HG03039 (cell line): ENCODE measurements at regions not wholly inside any gene's neighbourhood (a gene's known extent, or its start where the extent isn't known, plus 50 kb on each side); places are given as distances from the start of the nearest gene placed in this dataset.
"Not testable (repeated sequence)": the region's sequence is repeated elsewhere in the genome, so short reads cannot be mapped to it uniquely, and the experiment has no call there.

ENCODE experiments used
- ATAC-seq: cut with Tn5 transposase; IDR thresholded peaks from one replicate; pipeline ENCODE4 v1.9.1; 2021; ENCODE audit warnings: mild to moderate bottlenecking, moderate library complexity; ENCODE audit not compliant: unreplicated experiment

- no peak for ATAC-seq
Measured at GRCh38 chr4:152073351-152074087, 312.7 kb upstream of the GATB start.

DNA sequence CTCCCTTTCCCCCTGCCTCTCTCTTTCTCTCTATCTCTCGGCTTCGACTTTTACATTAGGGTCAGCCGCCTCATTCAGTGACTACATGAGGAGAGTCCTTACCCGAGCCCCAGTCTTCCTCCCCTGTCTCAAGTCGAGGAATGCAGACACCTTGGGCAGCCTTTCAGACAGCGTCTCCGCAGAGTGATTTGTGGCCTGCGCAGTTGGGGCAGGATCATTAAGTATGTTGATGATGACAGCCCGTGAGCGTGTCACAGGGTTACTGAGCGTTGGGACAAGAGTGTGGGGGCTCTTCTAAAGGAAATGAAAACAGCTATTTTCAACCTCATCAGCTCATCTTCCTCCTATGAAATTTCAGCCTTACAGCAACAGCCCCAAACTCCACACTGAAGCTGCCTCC, 312.1 kb upstream of the GATB start:
- ATAC-seq, result no peak

- ATAC-seq, result no peak
Measured at GRCh38 chr4:152072001-152072485, 311.2 kb upstream of the GATB start.

GRCh38 chr4:152070854-152071253, 310.0 kb upstream of the GATB start:
- no peak for ATAC-seq

DNA sequence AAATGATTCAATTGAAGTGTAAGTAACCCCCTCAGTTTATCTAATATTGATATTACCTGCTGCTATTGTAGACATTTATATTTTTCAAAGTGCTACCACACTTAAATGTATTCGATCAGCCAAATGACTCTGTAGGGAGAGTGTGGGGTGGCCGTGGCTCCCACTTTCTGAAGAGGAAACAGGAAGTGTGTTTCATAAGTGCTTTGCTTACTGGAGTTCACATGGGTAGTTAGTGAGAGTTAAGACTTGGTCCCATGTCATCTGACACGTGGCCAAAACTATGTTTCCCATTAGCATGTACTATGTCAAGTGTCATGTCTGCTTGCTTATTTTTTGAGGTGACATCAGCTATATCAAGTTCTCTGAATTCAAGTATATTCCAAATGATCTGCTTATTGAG, 308.1 kb upstream of the GATB start:
- ATAC-seq, result no peak

- no peak for ATAC-seq
Measured at GRCh38 chr4:152065545-152065944, 304.7 kb upstream of the GATB start.

DNA sequence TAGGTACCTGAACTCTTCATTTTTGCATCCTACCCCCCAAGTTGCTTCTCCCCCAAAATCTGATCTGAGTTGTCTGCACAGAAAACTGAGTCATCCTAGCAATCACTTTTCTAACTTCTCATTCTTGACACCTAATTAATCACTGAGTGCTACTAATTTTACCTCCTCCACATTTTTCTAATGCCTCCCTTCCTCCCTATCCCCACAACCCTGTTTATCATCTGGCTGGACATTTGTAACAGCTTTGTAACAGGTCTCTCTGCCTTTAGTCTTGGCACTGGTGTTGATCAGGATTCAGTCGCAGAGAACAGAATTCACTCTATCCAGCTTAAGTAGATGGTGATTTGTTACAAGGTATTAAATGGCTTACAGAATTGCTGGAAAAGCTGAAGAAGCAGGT, 303.9 kb upstream of the GATB start:
- no peak for ATAC-seq

- no peak for ATAC-seq
Measured at GRCh38 chr4:152064282-152064681, 303.5 kb upstream of the GATB start.

DNA sequence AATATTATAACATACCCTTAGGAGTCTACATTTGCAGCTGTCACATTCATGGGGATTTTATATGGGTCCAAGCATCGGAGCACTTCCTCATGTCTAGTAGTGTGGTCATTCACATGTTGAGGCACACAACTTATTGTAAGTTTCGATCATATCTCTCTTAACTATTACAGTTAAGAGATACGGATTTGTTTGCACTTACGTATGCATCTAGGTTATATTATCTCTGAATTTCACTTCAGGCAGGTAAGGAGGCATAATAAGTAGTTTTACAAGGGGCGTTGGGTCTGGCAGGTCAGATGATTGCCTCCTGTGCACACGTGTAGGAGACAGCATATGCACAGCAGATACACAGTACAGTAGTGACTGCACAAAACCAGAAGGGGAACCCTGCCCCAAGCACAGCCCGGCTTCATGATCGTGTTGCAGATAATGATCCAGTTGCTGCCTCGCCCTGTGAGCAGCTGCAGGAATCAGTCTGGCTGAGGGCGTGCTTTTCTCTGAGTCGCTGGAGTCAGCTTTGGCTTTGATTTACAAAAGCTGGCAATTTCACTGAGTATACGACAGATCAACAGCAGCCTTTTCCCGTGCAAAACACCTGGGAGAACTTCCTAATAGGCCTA, 302.9 kb upstream of the GATB start:
- no peak for ATAC-seq

DNA sequence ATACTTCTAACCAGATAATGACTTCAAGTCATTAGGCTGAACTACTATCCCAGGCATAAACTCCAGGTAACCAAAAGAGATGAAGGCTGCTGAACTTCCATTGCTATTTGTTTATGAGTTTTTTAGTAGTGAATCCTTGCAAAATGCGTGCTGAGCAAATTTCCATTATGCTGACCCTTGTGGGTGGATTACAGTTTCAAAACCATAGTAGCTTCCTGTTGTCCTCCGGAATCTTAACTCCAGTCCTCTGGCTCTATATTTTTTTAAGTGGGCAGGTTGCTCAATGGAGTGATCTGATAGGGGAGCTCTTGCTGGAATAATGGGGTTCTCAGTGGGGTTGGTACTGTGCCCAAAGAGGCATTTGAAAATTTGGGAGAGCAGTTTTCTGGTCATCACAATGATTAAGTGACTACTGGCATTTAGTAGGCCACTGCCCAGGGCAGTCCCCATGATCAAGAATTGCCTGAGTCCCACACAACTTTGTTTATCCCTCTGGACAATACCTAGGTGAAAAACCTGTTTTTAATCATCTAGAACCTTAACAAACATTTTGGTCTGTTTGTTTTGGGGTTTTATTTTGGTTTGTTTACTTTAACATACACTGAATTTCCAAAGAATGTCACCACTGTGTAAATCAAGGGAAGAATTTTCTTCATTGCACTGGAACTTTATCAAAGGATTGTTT, 302.3 kb upstream of the GATB start:
- no peak for ATAC-seq

GRCh38 chr4:152054731-152055130, 293.9 kb upstream of the GATB start:
- ATAC-seq, result no peak

DNA sequence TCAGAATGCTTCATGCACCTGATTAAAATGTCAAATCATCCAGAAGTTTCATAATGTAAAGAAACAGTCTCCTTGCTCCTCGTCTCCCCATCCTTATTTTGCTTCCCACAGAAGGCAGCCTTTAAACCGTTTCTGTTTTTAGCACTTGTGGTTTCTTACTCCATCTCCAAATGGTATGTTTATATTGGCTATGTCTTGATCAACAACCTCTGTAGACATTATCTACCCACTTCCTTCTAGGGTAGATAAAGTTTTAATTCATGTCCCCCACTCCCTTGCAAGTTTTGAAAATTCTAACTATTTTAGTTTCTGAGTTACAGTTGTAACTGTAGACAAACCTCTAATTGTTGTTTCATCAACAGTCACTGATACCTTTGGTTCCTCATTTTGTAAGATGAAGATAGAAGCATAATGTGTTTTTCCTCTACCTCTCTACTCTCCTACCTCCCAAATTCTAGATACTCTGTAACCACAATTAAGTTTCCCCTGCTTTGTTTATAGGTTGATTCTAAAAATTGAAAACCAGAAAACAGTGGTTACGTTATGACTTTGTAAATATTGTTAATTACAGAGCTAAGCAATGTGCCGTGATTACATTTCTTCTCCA, 291.7 kb upstream of the GATB start:
- no peak for ATAC-seq

GRCh38 chr4:152051332-152051731, 290.5 kb upstream of the GATB start:
- not testable (repeated sequence) for ATAC-seq

DNA sequence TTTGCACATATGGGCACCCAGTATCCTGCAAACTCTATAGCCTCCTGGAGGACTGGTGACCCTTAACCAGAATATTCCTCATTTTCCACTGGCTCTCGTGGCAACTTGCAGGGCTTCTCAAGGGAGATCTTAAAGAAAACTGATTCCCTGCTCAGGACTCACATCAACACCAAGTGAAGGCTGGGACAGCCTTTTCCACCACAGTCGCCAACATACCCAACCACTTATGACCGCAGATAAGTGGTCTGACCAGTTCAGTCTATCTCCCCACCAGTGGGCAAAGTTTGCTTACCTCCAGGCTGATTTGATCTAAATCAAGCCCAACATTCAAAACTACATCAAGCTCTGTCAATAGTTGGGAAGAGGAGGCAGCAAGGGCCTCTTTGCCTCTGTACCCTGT, 289.3 kb upstream of the GATB start:
- ATAC-seq, result no peak

- ATAC-seq, result no peak
Measured at GRCh38 chr4:152047451-152047850, 286.6 kb upstream of the GATB start.

DNA sequence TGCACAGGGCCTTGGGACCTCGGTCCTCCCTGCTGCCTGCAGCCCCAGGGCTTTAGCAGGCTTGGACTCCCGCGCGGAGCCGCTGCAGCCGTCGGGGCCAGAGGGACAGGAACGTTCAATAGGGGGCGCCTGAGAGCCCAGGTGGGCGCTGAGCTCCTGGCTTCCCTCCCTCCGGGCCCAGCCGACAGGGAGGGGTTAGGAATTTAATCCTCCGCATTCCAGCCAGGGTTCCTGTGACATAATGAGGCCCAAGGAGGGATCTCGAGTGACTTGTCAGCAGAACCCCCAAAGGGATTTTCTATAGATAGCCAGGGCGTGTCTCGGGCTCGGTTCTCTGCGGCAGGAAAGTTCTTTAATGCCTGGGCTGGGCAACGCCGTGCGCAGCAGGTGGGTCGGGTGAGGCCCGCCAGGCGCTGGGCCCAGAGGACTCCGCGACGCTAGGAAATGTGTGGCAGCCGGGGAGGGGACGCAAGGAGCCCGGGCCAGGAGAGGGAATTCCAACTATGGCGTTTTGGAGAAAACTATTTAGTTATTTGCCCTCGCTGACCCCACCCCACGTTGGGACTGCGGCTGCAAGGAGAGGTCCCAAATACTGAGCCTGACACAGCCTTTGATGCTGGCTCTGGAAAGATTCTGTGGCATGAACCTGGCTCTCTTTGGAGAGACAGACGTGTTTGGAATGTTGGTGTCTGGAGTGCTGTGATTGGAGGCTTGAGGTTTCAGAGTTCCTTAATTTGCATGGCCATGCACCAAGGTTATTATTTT, 285.2 kb upstream of the GATB start:
- ATAC-seq, result no peak

DNA sequence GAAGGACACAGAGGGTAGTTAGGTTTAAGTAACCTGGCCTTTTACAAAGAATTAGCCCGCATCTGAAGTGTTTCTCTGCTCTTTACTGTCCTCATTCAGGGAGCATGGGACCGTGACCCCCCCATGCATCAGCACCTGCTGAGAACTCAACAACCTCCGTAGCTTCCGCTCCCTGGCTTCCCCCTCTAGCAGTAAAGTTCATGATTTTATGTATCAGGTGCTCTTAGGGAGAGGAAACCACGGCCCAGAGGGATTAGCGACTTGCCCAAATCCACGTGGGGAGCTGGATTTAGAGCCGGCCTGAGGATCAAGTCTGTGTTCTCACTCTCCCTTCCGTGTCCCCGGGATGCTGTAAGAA, 284.6 kb upstream of the GATB start:
- no peak for ATAC-seq

- ATAC-seq, result no peak
Measured at GRCh38 chr4:152044331-152045036, 283.7 kb upstream of the GATB start.

DNA sequence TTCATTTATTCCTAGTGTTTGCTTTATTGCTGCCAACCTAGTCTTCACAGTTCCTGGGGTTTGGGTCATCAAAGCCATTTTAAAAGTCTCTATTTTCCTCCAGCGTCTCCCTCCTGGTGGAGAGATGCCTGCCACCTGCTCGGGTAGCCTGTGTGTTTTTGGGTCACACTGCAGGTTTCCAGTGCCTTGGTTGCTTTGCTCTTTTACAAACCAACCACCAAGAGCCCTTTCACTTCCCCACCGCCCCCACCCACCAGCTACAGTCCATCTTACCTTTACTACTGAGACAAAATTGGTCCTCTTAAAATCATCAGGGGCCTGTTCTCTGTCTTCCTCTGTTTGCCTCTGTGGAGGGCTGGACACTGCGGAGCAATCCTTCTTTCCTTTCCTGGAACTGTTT, 280.5 kb upstream of the GATB start:
- no peak for ATAC-seq

DNA sequence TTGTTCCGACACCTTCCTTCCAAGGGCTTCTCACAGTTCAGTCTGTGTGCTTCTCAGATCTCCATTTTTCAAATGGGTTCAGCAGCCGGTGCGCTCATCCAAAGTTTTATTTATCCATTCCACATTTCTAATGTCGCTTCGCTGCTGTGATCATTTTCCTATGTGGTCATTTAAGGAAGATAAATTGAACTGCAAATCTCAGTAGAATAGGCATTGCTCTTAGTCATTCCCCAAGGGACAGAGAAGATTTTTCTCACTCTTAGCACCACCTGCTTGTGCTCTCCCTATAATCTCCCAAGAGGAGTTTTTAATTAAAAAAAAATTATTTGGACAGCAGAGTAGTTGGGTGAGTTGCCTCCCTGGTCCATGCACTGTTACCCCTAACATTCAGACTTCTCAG, 278.9 kb upstream of the GATB start:
- no peak for ATAC-seq
